Right lobe of liver (tissue), 4 donors: ENCODE measurements at regions not wholly inside any gene's neighbourhood (a gene's known extent, or its start where the extent isn't known, plus 50 kb on each side); places are given as distances from the start of the nearest gene placed in this dataset.
"Not testable (repeated sequence)": the region's sequence is repeated elsewhere in the genome, so short reads cannot be mapped to it uniquely, and the experiment has no call there.

Experiments
- POLR2A ChIP-seq: fragments of 450-650 bp; IDR thresholded peaks from one replicate; pipeline ENCODE4 v1.6.1; 2017; ENCODE audit warnings: antibody characterized with exemption, mild to moderate bottlenecking
- TF ChIP-seq, protein P1 (sequence below), 4 donors: fragments of 200-600 bp in 3 of 4; fragments of 450-650 bp in 1 of 4; IDR thresholded peaks; one replicate each; pipeline versions ENCODE4 v1.5.1 to v1.8.0; 2016 to 2022; ENCODE audit warnings: antibody characterized with exemption in 4 of 4, mild to moderate bottlenecking in 2 of 4
- donor health status: DM: no; HTN: no; CAD: no.
- donor health status: DM: no; HTN: no; CAD: no.
- donor health status: DM: no; HTN: yes; CAD: no.

DNA sequence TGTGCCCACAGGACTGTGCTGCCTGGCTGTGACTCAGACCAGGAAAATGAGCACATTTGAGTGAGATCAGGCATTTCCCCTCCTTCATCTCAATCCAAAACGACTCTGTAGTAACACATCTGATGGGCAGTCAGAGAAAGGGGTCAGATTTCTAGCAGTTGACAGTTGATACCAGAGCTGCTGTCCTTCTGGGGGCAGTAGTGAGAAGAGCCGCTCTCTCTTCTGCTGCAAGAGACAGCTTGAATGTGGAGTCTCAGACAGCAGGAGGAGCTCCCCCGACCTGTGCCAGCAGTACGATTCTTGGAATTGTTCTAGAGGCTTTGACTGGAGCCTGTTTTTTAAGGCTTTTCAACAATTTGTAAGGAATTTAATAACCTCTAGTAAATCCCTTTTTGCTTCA, 1413.7 kb downstream of the RPIA start:
- TF ChIP-seq, protein P1, sequence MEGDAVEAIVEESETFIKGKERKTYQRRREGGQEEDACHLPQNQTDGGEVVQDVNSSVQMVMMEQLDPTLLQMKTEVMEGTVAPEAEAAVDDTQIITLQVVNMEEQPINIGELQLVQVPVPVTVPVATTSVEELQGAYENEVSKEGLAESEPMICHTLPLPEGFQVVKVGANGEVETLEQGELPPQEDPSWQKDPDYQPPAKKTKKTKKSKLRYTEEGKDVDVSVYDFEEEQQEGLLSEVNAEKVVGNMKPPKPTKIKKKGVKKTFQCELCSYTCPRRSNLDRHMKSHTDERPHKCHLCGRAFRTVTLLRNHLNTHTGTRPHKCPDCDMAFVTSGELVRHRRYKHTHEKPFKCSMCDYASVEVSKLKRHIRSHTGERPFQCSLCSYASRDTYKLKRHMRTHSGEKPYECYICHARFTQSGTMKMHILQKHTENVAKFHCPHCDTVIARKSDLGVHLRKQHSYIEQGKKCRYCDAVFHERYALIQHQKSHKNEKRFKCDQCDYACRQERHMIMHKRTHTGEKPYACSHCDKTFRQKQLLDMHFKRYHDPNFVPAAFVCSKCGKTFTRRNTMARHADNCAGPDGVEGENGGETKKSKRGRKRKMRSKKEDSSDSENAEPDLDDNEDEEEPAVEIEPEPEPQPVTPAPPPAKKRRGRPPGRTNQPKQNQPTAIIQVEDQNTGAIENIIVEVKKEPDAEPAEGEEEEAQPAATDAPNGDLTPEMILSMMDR (IDR thresholded peaks at IDR 0.05): not testable (repeated sequence)
- not testable (repeated sequence) for TF ChIP-seq POLR2A
